ENCODE measurements at regions not wholly inside any gene's neighbourhood (a gene's known extent, or its start where the extent isn't known, plus 50 kb on each side); places are given as distances from the start of the nearest gene placed in this dataset.

GRCh38 chr17:36761203-36761950, 160.0 kb downstream of the MRM1 start:
- no peak for DNase-seq

GRCh38 chr17:36765436-36766043, 164.2 kb downstream of the MRM1 start:
- DNase-seq = no peak

- DNase-seq = no peak
Observed at GRCh38 chr17:36768394-36768793, 167.0 kb downstream of the MRM1 start.

- no peak for DNase-seq
Observed at GRCh38 chr17:36773039-36773438, 164.2 kb upstream of the LHX1 start.

GRCh38 chr17:36777118-36777517, 160.2 kb upstream of the LHX1 start:
- DNase-seq = no peak

GRCh38 chr17:36778448-36778847, 158.8 kb upstream of the LHX1 start:
- no peak for DNase-seq

DNA sequence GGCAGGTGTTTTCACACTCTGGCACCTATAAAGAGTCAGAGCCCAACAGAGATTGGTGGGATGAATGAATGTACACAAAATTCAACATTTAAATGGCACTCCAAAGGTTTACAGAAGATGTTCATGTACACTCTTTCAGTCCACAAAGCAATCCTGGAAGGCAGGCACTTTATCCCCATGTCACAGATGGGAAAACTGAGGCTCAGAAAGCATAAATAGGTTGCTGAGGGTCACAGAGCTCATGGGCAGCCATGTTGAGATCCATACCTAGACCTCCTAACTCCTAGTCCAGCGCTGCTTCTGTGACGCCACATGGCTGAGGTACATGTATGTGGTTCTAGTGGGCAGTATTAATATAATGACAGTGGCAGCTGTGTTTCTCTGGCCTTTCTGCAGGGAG, 157.7 kb upstream of the LHX1 start:
- no peak for DNase-seq

- DNase-seq = no peak
Observed at GRCh38 chr17:36784633-36785032, 152.6 kb upstream of the LHX1 start.

- no peak for DNase-seq
Observed at GRCh38 chr17:36786867-36787266, 150.4 kb upstream of the LHX1 start.

DNA sequence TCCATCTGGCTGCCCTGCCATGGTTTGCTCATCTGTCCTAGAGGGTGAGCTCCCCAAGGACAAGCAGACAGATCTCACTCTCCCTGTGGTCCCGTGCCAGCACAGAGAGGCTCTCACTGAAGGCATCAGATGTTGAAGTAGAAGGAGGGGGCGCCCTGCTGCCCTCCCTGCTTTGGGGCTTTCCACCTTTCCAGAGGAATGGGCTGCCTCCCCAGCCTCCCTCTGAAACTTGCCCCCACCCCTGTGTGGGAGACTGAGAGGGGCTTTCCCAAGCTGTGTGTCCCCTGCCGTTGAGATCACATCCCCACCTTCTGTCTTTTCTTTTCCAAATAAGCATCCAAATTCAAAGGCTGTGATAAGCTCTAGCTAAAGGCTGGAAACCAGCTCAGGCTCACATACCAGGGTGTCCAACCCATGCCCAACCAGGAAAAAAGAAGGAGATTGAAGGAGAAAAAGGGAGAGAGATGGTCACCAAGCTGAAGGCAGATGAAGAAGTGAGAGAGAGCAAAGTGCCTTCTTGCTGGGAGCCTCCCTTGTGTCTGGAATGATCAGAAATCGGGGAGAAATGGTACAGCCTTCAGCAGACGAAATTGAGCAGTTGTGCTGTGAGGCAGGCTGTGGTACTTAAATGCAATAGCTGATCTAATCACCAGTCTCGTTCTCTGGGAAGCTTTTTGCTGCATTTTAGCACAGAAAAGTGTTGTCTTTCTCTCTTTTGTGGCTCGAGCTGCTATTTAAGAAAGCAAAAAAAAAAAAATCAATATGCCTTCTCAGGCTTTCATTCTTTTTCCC, 145.9 kb upstream of the LHX1 start:
- no peak for DNase-seq

GRCh38 chr17:36791942-36792475, 145.3 kb upstream of the LHX1 start:
- DNase-seq = no peak

GRCh38 chr17:36792849-36793248, 144.4 kb upstream of the LHX1 start:
- DNase-seq = no peak

DNA sequence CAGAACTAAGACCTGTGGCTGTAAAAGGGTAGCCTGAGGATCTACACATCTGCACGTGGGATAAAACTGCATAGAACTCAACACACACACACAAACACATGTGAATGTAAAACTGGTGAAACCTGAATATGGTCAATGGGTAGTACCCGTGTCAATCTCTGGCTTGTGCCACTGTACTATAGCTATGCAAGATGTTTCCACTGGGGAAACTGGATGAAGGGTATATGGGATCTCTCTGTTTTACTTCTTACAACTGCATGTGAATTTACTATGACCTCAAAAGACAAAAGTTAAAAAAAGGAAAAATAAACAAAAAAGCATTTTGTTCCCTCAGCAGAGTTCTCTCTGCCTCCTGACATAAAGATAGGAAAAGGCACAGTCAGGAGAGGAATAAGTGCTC, 143.3 kb upstream of the LHX1 start:
- DNase-seq = no peak

DNA sequence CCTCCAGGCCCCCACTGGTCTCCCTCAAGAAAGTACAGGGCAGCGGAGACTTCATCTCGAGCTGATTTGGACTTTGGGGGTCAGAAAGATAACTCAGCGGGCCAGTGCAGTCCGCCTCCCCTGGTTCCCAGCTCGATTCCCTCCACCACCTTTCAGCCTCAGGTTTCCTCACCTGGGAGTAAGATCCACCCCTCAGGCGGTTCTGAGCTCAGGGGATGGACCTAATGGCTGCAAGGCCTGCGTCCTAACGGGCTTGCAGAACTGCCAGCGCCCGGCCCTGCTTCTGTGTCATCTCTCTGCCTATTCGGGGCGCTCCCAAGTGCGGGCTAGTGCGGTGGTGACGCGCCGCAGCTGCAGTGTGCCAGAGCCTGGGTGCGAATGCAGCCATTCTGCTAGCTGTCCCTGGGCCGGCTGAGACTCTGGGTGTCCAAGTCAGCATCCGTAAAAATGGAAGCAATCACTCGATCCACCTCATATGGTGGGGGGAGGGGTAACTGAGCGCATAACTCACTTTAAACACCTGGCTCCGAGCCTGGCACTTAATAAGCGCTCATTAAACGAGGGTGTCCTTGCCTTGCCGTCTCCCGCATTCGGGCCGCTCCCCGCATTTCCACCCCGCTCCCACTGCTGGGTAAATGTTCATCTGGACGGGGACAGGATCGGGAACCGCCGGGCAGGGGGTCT, 129.6 kb upstream of the LHX1 start:
- no peak for DNase-seq

GRCh38 chr17:36808180-36808661, 129.1 kb upstream of the LHX1 start:
- no peak for DNase-seq

- no peak for DNase-seq
Observed at GRCh38 chr17:36812762-36813161, 124.5 kb upstream of the LHX1 start.

DNA sequence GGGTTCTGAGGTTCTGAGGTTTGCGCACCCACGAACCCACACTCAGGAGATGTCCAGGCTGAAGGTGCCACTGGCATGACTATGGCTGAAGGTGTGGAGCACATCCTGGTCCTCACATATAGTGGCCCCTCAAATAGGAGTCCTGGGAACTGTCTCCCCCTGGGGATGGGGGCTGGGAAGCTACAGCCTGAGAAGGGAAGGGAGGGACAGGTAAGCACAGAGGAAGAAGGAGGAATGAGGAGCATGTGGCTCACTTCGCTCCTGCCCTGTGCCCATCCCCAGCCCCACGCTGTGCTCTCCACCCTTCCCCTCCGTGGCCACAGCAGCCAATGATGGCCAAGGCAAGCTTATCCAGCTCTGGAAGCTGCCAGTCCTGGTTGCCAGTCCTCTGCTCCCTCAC, 123.9 kb upstream of the LHX1 start:
- no peak for DNase-seq

- DNase-seq = no peak
Observed at GRCh38 chr17:36813957-36814563, 123.2 kb upstream of the LHX1 start.

GRCh38 chr17:36814958-36815357, 122.3 kb upstream of the LHX1 start:
- no peak for DNase-seq

- no peak for DNase-seq
Observed at GRCh38 chr17:36816214-36816906, 120.9 kb upstream of the LHX1 start.

DNA sequence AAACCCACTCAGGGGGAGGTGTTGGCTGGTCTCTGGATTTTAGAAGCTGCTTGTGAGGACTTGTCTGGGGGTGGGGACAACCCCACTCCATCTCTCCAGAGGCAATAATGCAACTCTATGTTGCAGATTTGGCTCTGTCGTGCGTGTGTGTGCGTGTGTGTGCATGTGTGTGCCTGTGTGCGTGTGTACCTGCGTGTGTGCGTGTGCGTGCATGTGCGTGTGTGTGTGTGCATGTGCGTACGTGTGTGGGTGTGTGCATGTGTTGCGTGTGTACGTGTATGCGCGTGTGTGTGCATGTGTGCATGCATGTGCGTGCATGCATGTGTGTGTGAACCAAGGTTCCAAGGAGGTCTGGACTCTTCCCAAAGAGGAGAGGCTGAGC, 120.4 kb upstream of the LHX1 start:
- DNase-seq = no peak

DNA sequence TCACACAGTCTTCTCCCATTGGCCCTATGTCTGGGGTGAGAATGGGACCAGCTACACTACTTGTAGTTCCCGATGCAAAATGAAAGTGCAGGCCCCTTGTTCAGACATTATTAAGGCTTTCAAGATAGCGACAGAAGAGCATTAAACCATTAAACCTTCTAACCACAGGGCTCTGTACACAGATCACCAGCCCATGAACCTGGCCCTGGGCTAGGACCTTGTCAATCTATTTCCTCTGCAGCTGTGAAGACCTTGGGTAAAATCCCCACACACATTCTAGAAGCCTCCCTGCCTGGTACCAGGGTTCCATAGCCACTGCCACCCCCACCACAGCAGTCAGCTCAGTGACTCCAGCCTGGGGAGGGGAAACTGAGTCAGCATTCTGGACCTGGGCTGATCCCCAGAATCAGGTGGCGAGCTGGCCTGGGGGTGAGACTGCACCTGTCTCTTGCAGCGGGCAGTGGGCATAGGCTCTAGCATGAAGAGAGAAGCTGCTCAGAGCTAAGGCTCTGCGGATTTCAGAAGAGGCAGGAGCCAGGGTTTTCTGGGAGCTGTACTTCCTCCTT, 119.7 kb upstream of the LHX1 start:
- DNase-seq = no peak

Data from stimulated activated CD4-positive, alpha-beta T cell treated with anti-CD3 and anti-CD28 coated beads, Interleukin-4, amount 100 ng/mL, for 24 hours (primary cell).